ENCODE measurements at regions not wholly inside any gene's neighbourhood (a gene's known extent, or its start where the extent isn't known, plus 50 kb on each side); places are given as distances from the start of the nearest gene placed in this dataset.

GRCh38 chr12:128103152-128103551 lies 163.8 kb upstream of the TMEM132C start:
- Histone ChIP-seq H3K9ac (ENCODE audit: low read length) (no peak overlapping the region), H3K79me2 (ENCODE audit: low read length) (no peaks in the 10 kb centered on the region), H3K4me2 (ENCODE audit: low read length) (no peak overlapping the region), H3K27ac (ENCODE audit: low read length) (no peak overlapping the region), H3F3A (ENCODE audit: low read length, unreplicated experiment) (no peaks in the 10 kb centered on the region), H3K4me3 (ENCODE audit: low read length) (no peak overlapping the region), H3K9me2 (replicated peaks; ENCODE audit: low read length) (no peaks in the 10 kb centered on the region), H3K4me1 (ENCODE audit: insufficient read depth, low read length) (no peaks in the 10 kb centered on the region), H2AFZ (ENCODE audit: low read length) (no peak overlapping the region), H3K9me3 (ENCODE audit: low read length) (0 out of 2 replicates have a peak, but pooled peaks cover 3% of the 10 kb centered on the region), H3K36me3 (ENCODE audit: low read depth, low read length) (no peaks in the 10 kb centered on the region), H4K20me1 (ENCODE audit: low read length) (no peaks in the 10 kb centered on the region), H3K27me3 (ENCODE audit: low read length) (peaks cover 68% of the 10 kb centered on the region)
- BruUV-seq (replicated peaks) = no TSS peak
- no peak for ATAC-seq
- CTCF ChIA-PET = no interaction called here
- intact Hi-C loops (cut with micrococcal nuclease) = no loop called here
- POLR2A ChIA-PET (ENCODE audit: unreplicated experiment) = no interaction called here
- TF ChIP-seq CTCF (conservative IDR thresholded peaks at IDR 0.05; ENCODE audit: low read depth, low read length) (no peak), EZH2 (IDR thresholded peaks at IDR 0.05; ENCODE audit: low read length, unreplicated experiment) (no peak), EZH2phosphoT487 (IDR thresholded peaks at IDR 0.05; ENCODE audit: borderline replicate concordance, low read length) (no peak)
- no peak for DNase-seq

- no peak for ATAC-seq
- Histone ChIP-seq H2AFZ (ENCODE audit: low read length) (no peak overlapping the region), H3K9ac (ENCODE audit: low read length) (no peak overlapping the region), H3K4me1 (ENCODE audit: insufficient read depth, low read length) (no peaks in the 10 kb centered on the region), H3K27me3 (ENCODE audit: low read length) (peaks cover 58% of the 10 kb centered on the region), H3K79me2 (ENCODE audit: low read length) (no peaks in the 10 kb centered on the region), H4K20me1 (ENCODE audit: low read length) (no peaks in the 10 kb centered on the region), H3F3A (ENCODE audit: low read length, unreplicated experiment) (no peaks in the 10 kb centered on the region), H3K27ac (ENCODE audit: low read length) (no peak overlapping the region), H3K4me3 (ENCODE audit: low read length) (no peak overlapping the region), H3K9me3 (ENCODE audit: low read length) (0 out of 2 replicates have a peak, but pooled peaks cover 3% of the 10 kb centered on the region), H3K36me3 (ENCODE audit: low read depth, low read length) (no peaks in the 10 kb centered on the region), H3K4me2 (ENCODE audit: low read length) (no peak overlapping the region), H3K9me2 (replicated peaks; ENCODE audit: low read length) (no peaks in the 10 kb centered on the region)
- TF ChIP-seq EZH2phosphoT487 (IDR thresholded peaks at IDR 0.05; ENCODE audit: borderline replicate concordance, low read length) = no peak
- no peak for TF ChIP-seq EZH2 (IDR thresholded peaks at IDR 0.05; ENCODE audit: low read length, unreplicated experiment)
- no peak for TF ChIP-seq CTCF (conservative IDR thresholded peaks at IDR 0.05; ENCODE audit: low read depth, low read length)
- BruUV-seq (replicated peaks) = no TSS peak
- CTCF ChIA-PET = no interaction called here
- POLR2A ChIA-PET (ENCODE audit: unreplicated experiment) = no interaction called here
- no peak for DNase-seq
- intact Hi-C loops (cut with micrococcal nuclease) = no loop called here
Measured at GRCh38 chr12:128109236-128109635, 157.7 kb upstream of the TMEM132C start.

GRCh38 chr12:128109636-128110035 lies 157.3 kb upstream of the TMEM132C start:
- H3K9ac ChIP-seq (ENCODE audit: low read length) = no peak overlapping the region
- H3K79me2 ChIP-seq (ENCODE audit: low read length) = no peaks in the 10 kb centered on the region
- H3K36me3 ChIP-seq (ENCODE audit: low read depth, low read length) = no peaks in the 10 kb centered on the region
- TF ChIP-seq CTCF (conservative IDR thresholded peaks at IDR 0.05; ENCODE audit: low read depth, low read length) = no peak
- no peak for TF ChIP-seq EZH2phosphoT487 (IDR thresholded peaks at IDR 0.05; ENCODE audit: borderline replicate concordance, low read length)
- no peak for TF ChIP-seq EZH2 (IDR thresholded peaks at IDR 0.05; ENCODE audit: low read length, unreplicated experiment)
- BruUV-seq (replicated peaks) = no TSS peak
- ATAC-seq (no peak), DNase-seq (no peak)
- 0 out of 2 replicates have a peak, but pooled peaks cover 3% of the 10 kb centered on the region for H3K9me3 ChIP-seq (ENCODE audit: low read length)
- peaks cover 54% of the 10 kb centered on the region for H3K27me3 ChIP-seq (ENCODE audit: low read length)
- no peaks in the 10 kb centered on the region for H3K9me2 ChIP-seq (replicated peaks; ENCODE audit: low read length)
- no peak overlapping the region for H2AFZ ChIP-seq (ENCODE audit: low read length)
- H3K4me3 ChIP-seq (ENCODE audit: low read length) = no peak overlapping the region
- H3K27ac ChIP-seq (ENCODE audit: low read length) = no peak overlapping the region
- H3F3A ChIP-seq (ENCODE audit: low read length, unreplicated experiment) = no peaks in the 10 kb centered on the region
- ChIA-PET CTCF (no interaction called here), POLR2A (ENCODE audit: unreplicated experiment) (no interaction called here)
- no peaks in the 10 kb centered on the region for H3K4me1 ChIP-seq (ENCODE audit: insufficient read depth, low read length)
- intact Hi-C loops (cut with micrococcal nuclease) = no loop called here
- H4K20me1 ChIP-seq (ENCODE audit: low read length) = no peaks in the 10 kb centered on the region
- no peak overlapping the region for H3K4me2 ChIP-seq (ENCODE audit: low read length)

All from PC-3 (cell line).